ENCODE measurements at regions not wholly inside any gene's neighbourhood (a gene's known extent, or its start where the extent isn't known, plus 50 kb on each side); places are given as distances from the start of the nearest gene placed in this dataset.

DNA sequence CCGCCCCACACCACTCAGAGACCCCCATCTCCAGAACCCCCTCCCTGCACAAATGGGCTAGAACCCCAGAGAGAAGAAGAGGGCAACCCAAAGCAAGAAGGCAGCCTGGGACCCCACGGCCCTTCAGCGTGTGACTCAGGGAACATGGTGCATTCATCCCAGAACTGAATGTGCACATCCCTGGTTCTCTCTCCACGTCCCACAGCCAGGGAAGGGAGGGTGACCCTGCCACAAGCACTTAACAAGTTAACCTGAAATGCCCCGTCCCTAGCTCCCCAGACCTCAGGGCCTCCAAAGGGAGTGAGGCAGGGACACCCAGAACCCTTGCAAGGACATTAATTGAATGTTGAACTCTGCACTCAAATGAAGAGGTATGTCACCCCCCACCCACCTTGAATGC lies 202.5 kb upstream of the TNRC6C start:
- Histone ChIP-seq H3K9ac (ENCODE audit: low read length in 2 of 2) (no peak overlapping the region), H3K36me3 (ENCODE audit: control insufficient read depth in 2 of 2, insufficient read depth in 2 of 2, low read length in 2 of 2) (no peaks in the 10 kb centered on the region), H3K4me1 (ENCODE audit: control insufficient read depth, insufficient read depth, low read length) (no peaks in the 10 kb centered on the region), H3K4me3 (ENCODE audit: low read length in 2 of 2) (no peak overlapping the region), H3K27ac (ENCODE audit: low read length) (no peak overlapping the region), H3K9me3 (ENCODE audit: control insufficient read depth in 2 of 2, low read length in 2 of 2) (no peaks in the 10 kb centered on the region), H3K27me3 (ENCODE audit: control insufficient read depth in 1 of 2, insufficient read depth in 2 of 2, low read length in 2 of 2) (peaks cover 0 to 2% of the 10 kb centered on the region in 2 donors)

DNA sequence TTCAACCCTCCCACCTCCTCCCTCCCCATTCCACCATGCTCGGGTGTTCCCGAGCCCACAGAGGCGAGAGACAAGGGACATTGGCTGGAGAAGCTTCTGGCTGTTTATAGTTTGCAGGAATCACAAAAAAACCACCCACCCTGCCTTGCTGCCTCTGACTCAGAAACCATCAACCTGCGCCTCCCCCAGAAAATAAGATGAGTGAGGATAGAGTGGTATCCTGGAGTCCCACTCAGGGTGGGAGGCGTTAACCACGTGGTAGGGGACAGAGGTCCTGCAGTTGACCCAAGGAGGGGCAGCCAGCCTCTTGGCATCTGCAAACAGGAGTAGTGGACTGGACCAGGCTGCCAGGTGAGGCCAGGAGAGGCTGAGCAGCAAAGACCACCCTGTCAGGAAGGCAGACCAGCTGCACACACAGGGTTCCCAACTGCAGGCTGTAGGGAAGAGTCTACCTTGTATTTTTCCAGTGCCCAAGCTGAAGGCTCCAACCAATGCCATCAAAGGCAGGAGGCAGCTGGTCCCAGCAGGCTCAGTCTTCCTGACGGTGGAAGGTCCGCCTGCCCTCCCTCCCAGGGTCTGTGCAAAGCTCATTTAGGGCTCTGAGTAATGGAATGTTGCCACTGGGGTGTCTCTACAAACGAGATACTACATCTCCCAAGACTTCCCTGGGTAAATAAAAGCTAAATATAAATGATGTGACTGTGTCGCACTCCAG lies 201.5 kb upstream of the TNRC6C start:
- no peaks in the 10 kb centered on the region for H3K9me3 ChIP-seq (ENCODE audit: control insufficient read depth in 2 of 2, low read length in 2 of 2)
- no peak overlapping the region for H3K9ac ChIP-seq (ENCODE audit: low read length in 2 of 2)

DNA sequence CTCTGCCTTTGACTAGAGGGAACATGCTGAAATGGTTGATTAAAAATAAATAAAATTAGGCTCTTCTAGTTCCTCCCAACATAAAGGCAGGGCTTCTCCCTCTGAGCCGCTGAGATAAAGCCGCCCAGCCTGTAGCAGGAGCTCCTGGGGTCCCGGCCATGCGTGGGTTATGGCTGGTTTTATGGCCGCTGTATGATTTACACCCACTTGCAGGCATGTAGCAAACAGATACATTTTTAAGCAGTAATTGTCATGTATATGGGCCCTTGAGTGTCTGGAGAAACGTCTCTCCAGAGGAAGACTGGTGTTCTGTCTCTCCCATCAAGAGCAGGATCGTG lies 201.0 kb upstream of the TNRC6C start:
- H3K9ac ChIP-seq (ENCODE audit: low read length in 2 of 2), result no peak overlapping the region
- H3K36me3 ChIP-seq (ENCODE audit: control insufficient read depth in 2 of 2, insufficient read depth in 2 of 2, low read length in 2 of 2), result no peaks in the 10 kb centered on the region
- H3K27ac ChIP-seq (ENCODE audit: low read length), result no peak overlapping the region
- no peak overlapping the region for H3K4me3 ChIP-seq (ENCODE audit: low read length in 2 of 2)
- no peaks in the 10 kb centered on the region for H3K9me3 ChIP-seq (ENCODE audit: control insufficient read depth in 2 of 2, low read length in 2 of 2)
- peaks cover 0 to 2% of the 10 kb centered on the region in 2 donors for H3K27me3 ChIP-seq (ENCODE audit: control insufficient read depth in 1 of 2, insufficient read depth in 2 of 2, low read length in 2 of 2)
- H3K4me1 ChIP-seq (ENCODE audit: control insufficient read depth, insufficient read depth, low read length), result no peaks in the 10 kb centered on the region

More for the DNA sequence above, 201.5 kb upstream of the TNRC6C start:
- Histone ChIP-seq H3K36me3 (ENCODE audit: control insufficient read depth in 2 of 2, insufficient read depth in 2 of 2, low read length in 2 of 2) (no peaks in the 10 kb centered on the region), H3K27ac (ENCODE audit: low read length) (no peak overlapping the region), H3K4me3 (ENCODE audit: low read length in 2 of 2) (no peak overlapping the region), H3K4me1 (ENCODE audit: control insufficient read depth, insufficient read depth, low read length) (no peaks in the 10 kb centered on the region), H3K27me3 (ENCODE audit: control insufficient read depth in 1 of 2, insufficient read depth in 2 of 2, low read length in 2 of 2) (peaks cover 0 to 2% of the 10 kb centered on the region in 2 donors)

DNA sequence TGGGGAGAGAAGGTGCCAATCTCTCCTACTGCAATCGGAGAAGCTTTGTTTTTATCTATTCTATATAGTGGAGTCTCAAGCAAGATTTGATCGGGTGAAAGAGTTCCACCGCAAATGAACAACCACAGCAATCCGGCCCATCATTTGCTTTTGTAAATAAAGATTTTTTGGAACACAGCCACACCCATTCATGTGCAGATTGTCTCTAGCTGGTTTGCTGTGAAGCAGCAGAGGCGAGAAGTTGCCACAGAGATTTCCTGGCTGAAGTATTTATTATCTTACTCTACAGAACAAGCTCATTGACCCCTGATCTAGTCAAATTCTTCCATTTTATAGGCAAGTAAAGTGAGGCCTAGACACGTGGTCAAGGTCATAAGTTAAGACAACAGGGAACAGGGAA lies 195.5 kb upstream of the TNRC6C start:
- H3K4me3 ChIP-seq (ENCODE audit: low read length in 2 of 2), result no peak overlapping the region
- H3K27ac ChIP-seq (ENCODE audit: low read length), result no peak overlapping the region
- no peak overlapping the region for H3K9ac ChIP-seq (ENCODE audit: low read length in 2 of 2)
- H3K36me3 ChIP-seq (ENCODE audit: control insufficient read depth in 2 of 2, insufficient read depth in 2 of 2, low read length in 2 of 2), result no peaks in the 10 kb centered on the region
- H3K9me3 ChIP-seq (ENCODE audit: control insufficient read depth in 2 of 2, low read length in 2 of 2), result no peaks in the 10 kb centered on the region
- no peaks in the 10 kb centered on the region for H3K4me1 ChIP-seq (ENCODE audit: control insufficient read depth, insufficient read depth, low read length)
- H3K27me3 ChIP-seq (ENCODE audit: control insufficient read depth in 1 of 2, insufficient read depth in 2 of 2, low read length in 2 of 2), result no peaks in the 10 kb centered on the region

DNA sequence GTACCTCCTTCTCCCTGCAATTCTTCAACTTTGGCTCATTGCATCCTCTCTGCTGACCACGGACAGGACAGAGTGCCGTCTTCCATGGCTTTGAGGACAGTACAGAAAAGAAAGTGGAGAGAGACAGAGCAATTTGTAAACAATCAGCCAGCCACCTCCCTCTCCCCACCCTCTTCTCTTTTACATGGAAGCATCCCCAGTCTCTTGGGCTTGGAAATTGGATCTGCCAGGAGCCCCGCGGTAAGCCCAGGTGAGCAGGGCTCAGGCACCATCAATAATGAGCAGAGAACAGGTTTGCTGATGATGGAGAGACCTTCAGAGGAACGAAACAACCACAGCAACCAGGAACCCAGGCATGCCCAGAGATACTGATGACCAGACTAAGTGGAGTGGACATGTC lies 194.9 kb upstream of the TNRC6C start:
- Histone ChIP-seq H3K27me3 (ENCODE audit: control insufficient read depth in 1 of 2, insufficient read depth in 2 of 2, low read length in 2 of 2) (no peaks in the 10 kb centered on the region), H3K4me1 (ENCODE audit: control insufficient read depth, insufficient read depth, low read length) (peaks cover under 1% of the 10 kb centered on the region), H3K9ac (ENCODE audit: low read length in 2 of 2) (no peak overlapping the region), H3K9me3 (ENCODE audit: control insufficient read depth in 2 of 2, low read length in 2 of 2) (no peaks in the 10 kb centered on the region), H3K27ac (ENCODE audit: low read length) (no peak overlapping the region), H3K4me3 (ENCODE audit: low read length in 2 of 2) (no peak overlapping the region), H3K36me3 (ENCODE audit: control insufficient read depth in 2 of 2, insufficient read depth in 2 of 2, low read length in 2 of 2) (no peaks in the 10 kb centered on the region)

DNA sequence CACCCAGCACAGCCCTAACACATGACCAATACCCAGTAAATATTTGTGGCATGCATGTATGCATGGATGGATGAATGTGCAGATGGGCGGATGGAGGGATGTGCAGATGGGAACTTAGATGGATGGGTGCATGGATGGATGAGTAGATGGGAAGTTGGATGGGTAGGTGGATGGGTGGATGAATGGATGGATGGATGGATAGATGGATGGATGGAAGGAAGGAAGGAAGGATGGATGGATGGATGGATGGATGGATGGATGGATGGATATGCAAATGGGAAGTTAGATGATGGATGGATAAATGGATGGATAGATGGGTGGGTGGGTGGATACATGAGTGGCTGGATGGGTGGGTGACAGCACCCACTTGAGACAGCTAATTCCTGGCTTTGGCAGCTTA lies 193.2 kb upstream of the TNRC6C start:
- peaks cover 3% of the 10 kb centered on the region for H3K4me1 ChIP-seq (ENCODE audit: control insufficient read depth, insufficient read depth, low read length)
- H3K27ac ChIP-seq (ENCODE audit: low read length), result no peak overlapping the region
- H3K9me3 ChIP-seq (ENCODE audit: control insufficient read depth in 2 of 2, low read length in 2 of 2), result no peaks in the 10 kb centered on the region
- H3K9ac ChIP-seq (ENCODE audit: low read length in 2 of 2), result no peak overlapping the region
- no peaks in the 10 kb centered on the region for H3K36me3 ChIP-seq (ENCODE audit: control insufficient read depth in 2 of 2, insufficient read depth in 2 of 2, low read length in 2 of 2)
- H3K4me3 ChIP-seq (ENCODE audit: low read length in 2 of 2), result no peak overlapping the region
- H3K27me3 ChIP-seq (ENCODE audit: control insufficient read depth in 1 of 2, insufficient read depth in 2 of 2, low read length in 2 of 2), result no peaks in the 10 kb centered on the region

DNA sequence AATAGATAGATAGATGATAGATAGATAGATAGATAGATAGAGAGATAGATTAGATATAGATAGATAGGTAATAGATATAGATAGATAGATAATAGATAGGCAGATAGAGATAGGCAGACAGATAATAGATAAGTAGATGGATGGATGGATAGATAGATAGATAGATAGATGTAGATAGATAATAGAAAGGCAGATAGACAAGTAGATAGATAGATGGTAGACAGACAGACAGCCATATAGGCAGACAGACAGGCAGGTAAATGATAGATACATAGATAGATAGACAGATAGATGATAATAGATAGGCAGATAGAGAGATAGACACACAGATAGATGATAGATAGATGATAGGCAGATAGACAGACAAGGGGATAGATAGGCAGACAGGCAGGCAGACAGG lies 191.4 kb upstream of the TNRC6C start:
- Histone ChIP-seq H3K4me3 (ENCODE audit: low read length in 2 of 2) (no peak overlapping the region), H3K4me1 (ENCODE audit: control insufficient read depth, insufficient read depth, low read length) (peaks cover 3% of the 10 kb centered on the region), H3K36me3 (ENCODE audit: control insufficient read depth in 2 of 2, insufficient read depth in 2 of 2, low read length in 2 of 2) (no peaks in the 10 kb centered on the region), H3K9me3 (ENCODE audit: control insufficient read depth in 2 of 2, low read length in 2 of 2) (no peaks in the 10 kb centered on the region), H3K27ac (ENCODE audit: low read length) (no peak overlapping the region), H3K9ac (ENCODE audit: low read length in 2 of 2) (no peak overlapping the region), H3K27me3 (ENCODE audit: control insufficient read depth in 1 of 2, insufficient read depth in 2 of 2, low read length in 2 of 2) (no peaks in the 10 kb centered on the region)

DNA sequence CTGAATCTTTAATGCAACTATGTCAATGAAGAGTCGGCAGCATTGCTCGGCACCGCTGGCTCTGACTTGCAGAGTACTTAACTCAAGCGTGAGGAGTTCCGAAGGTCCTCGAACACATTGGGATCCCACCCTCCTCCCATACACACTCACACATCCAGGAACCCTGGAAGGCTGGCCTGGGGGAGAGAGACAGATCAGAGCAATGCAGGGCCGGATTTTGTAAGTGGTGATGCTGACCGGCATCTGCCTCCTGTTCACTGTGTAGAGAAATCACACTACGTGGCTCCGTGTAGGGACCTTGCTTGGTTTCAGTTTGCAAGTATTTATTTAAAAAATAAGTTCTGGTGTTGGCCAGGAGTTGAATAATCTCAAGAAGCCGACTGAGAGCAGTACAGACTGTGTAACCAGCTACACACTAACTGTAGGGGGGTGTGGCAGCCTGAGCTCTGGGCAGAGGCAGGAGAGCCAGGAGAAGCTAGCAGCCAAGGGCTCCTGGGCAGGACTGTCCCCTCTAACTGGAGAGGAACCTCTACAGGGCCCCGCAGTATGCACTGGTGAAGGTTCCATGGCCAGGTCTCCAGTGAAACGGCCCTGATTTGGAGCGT lies 190.2 kb upstream of the TNRC6C start:
- Histone ChIP-seq H3K36me3 (ENCODE audit: control insufficient read depth in 2 of 2, insufficient read depth in 2 of 2, low read length in 2 of 2) (no peaks in the 10 kb centered on the region), H3K27ac (ENCODE audit: low read length) (no peak overlapping the region), H3K9ac (ENCODE audit: low read length in 2 of 2) (no peak overlapping the region), H3K9me3 (ENCODE audit: control insufficient read depth in 2 of 2, low read length in 2 of 2) (no peaks in the 10 kb centered on the region), H3K4me3 (ENCODE audit: low read length in 2 of 2) (peak overlapping the region in 1 of 2 donors; percentile 31), H3K4me1 (ENCODE audit: control insufficient read depth, insufficient read depth, low read length) (peaks cover 5% of the 10 kb centered on the region), H3K27me3 (ENCODE audit: control insufficient read depth in 1 of 2, insufficient read depth in 2 of 2, low read length in 2 of 2) (no peaks in the 10 kb centered on the region)

DNA sequence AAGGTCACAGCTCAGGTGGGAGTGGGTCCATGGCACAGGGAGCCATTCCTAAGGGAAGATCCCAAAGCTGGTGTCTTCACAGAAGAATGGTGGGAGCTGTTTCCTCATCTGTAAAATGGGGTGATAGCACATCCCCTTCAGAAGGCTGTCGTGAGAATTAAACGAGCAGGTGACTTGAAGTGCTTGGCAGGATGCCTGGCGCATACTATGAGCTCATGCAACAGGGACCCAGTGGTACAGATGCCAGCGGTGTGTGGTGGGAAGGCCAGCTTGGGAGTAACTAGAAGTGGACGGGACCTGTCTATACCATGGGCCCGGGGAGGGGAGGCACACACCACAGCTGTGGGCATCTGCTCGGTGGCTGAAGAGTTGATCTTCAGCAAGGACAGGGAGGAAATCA lies 189.3 kb upstream of the TNRC6C start:
- Histone ChIP-seq H3K27me3 (ENCODE audit: control insufficient read depth in 1 of 2, insufficient read depth in 2 of 2, low read length in 2 of 2) (no peaks in the 10 kb centered on the region), H3K9ac (ENCODE audit: low read length in 2 of 2) (no peak overlapping the region), H3K4me3 (ENCODE audit: low read length in 2 of 2) (no peak overlapping the region), H3K9me3 (ENCODE audit: control insufficient read depth in 2 of 2, low read length in 2 of 2) (no peaks in the 10 kb centered on the region), H3K27ac (ENCODE audit: low read length) (no peak overlapping the region), H3K4me1 (ENCODE audit: control insufficient read depth, insufficient read depth, low read length) (peaks cover 5% of the 10 kb centered on the region), H3K36me3 (ENCODE audit: control insufficient read depth in 2 of 2, insufficient read depth in 2 of 2, low read length in 2 of 2) (no peaks in the 10 kb centered on the region)

DNA sequence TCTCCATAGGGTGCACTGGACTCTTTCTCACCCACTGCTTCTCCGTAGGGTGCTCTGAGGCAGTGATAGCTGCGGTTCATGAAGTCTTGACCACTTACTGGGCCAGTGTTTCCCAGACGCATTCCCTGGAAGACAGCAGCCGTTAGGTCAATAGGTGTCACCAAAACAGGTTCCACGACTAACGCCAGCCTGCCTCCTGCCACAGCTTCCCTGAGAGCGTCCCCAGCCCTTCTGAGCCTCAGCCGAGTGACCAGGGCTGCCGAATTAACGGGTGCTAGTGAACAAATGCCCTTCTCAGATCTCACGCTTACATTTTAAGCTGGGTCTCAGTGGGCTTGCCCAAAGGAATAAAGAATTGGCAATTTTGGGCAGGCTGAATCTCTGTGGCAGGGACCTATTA lies 188.7 kb upstream of the TNRC6C start:
- no peak overlapping the region for H3K27ac ChIP-seq (ENCODE audit: low read length)
- H3K9ac ChIP-seq (ENCODE audit: low read length in 2 of 2), result no peak overlapping the region
- H3K4me1 ChIP-seq (ENCODE audit: control insufficient read depth, insufficient read depth, low read length), result peaks cover 5% of the 10 kb centered on the region
- H3K9me3 ChIP-seq (ENCODE audit: control insufficient read depth in 2 of 2, low read length in 2 of 2), result no peaks in the 10 kb centered on the region
- no peaks in the 10 kb centered on the region for H3K27me3 ChIP-seq (ENCODE audit: control insufficient read depth in 1 of 2, insufficient read depth in 2 of 2, low read length in 2 of 2)
- no peaks in the 10 kb centered on the region for H3K36me3 ChIP-seq (ENCODE audit: control insufficient read depth in 2 of 2, insufficient read depth in 2 of 2, low read length in 2 of 2)
- no peak overlapping the region for H3K4me3 ChIP-seq (ENCODE audit: low read length in 2 of 2)

DNA sequence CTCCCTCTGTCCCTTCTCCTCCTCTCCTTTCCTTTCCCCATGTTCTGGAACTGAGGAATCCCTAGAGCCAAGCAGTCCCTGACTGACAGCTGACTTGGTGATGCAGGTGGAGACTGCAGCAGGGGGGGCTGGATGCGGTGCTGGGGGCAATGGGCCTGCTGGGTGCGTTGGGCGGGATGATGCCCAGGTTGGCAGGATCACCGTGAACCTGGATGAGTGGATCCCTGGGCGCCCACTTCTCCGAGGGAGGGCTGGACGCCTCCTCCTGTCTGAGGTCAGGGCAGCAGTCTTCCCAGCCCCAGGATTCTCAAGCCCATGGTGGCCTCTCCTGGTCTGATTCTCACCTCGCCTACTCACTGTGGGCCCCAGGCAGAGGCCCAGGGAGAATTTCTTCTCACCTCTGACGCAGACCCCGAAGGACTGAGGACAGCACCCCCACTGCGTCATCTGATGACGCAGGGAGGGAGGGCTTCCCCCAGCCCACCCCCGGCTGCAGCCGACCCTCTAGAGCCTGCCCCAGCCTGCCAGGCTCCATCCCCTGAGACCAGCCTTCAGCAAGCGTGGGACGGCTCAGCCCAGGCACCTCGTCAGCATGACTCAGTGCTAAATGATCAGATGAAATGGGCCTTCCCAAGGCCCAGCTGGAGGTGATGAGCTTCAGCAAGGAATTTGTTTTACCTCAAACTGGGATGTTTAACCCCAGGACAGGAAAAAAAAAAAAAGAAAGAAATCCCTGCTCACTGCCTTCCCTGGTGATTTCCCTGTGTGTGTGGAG lies 188.0 kb upstream of the TNRC6C start:
- Histone ChIP-seq H3K4me1 (ENCODE audit: control insufficient read depth, insufficient read depth, low read length) (peaks cover 5% of the 10 kb centered on the region), H3K36me3 (ENCODE audit: control insufficient read depth in 2 of 2, insufficient read depth in 2 of 2, low read length in 2 of 2) (no peaks in the 10 kb centered on the region), H3K9me3 (ENCODE audit: control insufficient read depth in 2 of 2, low read length in 2 of 2) (no peaks in the 10 kb centered on the region), H3K27ac (ENCODE audit: low read length) (no peak overlapping the region), H3K4me3 (ENCODE audit: low read length in 2 of 2) (no peak overlapping the region), H3K27me3 (ENCODE audit: control insufficient read depth in 1 of 2, insufficient read depth in 2 of 2, low read length in 2 of 2) (no peaks in the 10 kb centered on the region), H3K9ac (ENCODE audit: low read length in 2 of 2) (no peak overlapping the region)
